HG02798 (cell line): ENCODE measurements at regions not wholly inside any gene's neighbourhood (a gene's known extent, or its start where the extent isn't known, plus 50 kb on each side); places are given as distances from the start of the nearest gene placed in this dataset.
"Not testable (repeated sequence)": the region's sequence is repeated elsewhere in the genome, so short reads cannot be mapped to it uniquely, and the experiment has no call there.

Experiments used
- ATAC-seq: cut with Tn5 transposase; IDR thresholded peaks from one replicate; pipeline ENCODE4 v1.9.1; 2021; ENCODE audit warnings: mild to moderate bottlenecking; ENCODE audit not compliant: unreplicated experiment, poor library complexity

GRCh38 chr12:33813536-33813935, 208.8 kb upstream of the ALG10 start:
- no peak for ATAC-seq

GRCh38 chr12:33817713-33818112, 204.6 kb upstream of the ALG10 start:
- no peak for ATAC-seq

GRCh38 chr12:33818313-33818712, 204.0 kb upstream of the ALG10 start:
- ATAC-seq, result no peak

GRCh38 chr12:33825442-33825841, 196.9 kb upstream of the ALG10 start:
- no peak for ATAC-seq

- no peak for ATAC-seq
Observed at GRCh38 chr12:33825986-33826602, 196.2 kb upstream of the ALG10 start.

- ATAC-seq, result no peak
Observed at GRCh38 chr12:33828326-33828725, 194.0 kb upstream of the ALG10 start.

- ATAC-seq, result no peak
Observed at GRCh38 chr12:33830070-33830469, 192.2 kb upstream of the ALG10 start.

- ATAC-seq, result no peak
Observed at GRCh38 chr12:33832900-33833299, 189.4 kb upstream of the ALG10 start.

- ATAC-seq, result no peak
Observed at GRCh38 chr12:33834672-33835071, 187.6 kb upstream of the ALG10 start.

GRCh38 chr12:33876618-33877017, 145.7 kb upstream of the ALG10 start:
- ATAC-seq, result no peak

GRCh38 chr12:33892425-33892824, 129.9 kb upstream of the ALG10 start:
- no peak for ATAC-seq

GRCh38 chr12:33920460-33920859, 101.8 kb upstream of the ALG10 start:
- not testable (repeated sequence) for ATAC-seq

GRCh38 chr12:33926095-33926494, 96.2 kb upstream of the ALG10 start:
- no peak for ATAC-seq

GRCh38 chr12:33937669-33938068, 84.6 kb upstream of the ALG10 start:
- not testable (repeated sequence) for ATAC-seq

- ATAC-seq, result no peak
Observed at GRCh38 chr12:33942172-33942571, 80.1 kb upstream of the ALG10 start.

GRCh38 chr12:33944703-33945437, 77.4 kb upstream of the ALG10 start:
- no peak for ATAC-seq

GRCh38 chr12:33945438-33945784, 76.9 kb upstream of the ALG10 start:
- ATAC-seq, result no peak

- not testable (repeated sequence) for ATAC-seq
Observed at GRCh38 chr12:33966219-33966618, 56.1 kb upstream of the ALG10 start.

GRCh38 chr12:33967760-33968159, 54.5 kb upstream of the ALG10 start:
- no peak for ATAC-seq
